Mesothelial cell of epicardium (in vitro differentiated cells): ENCODE measurements at regions not wholly inside any gene's neighbourhood (a gene's known extent, or its start where the extent isn't known, plus 50 kb on each side); places are given as distances from the start of the nearest gene placed in this dataset.

Experiments used
- DNase-seq, 2 experiments: peaks; one replicate each; pipeline ENCODE4 v3.0.0; 2021; ENCODE audit warnings: low spot score in 2 of 2; ENCODE audit not compliant: unreplicated experiment in 2 of 2
- H3K27ac Mint-ChIP-seq: 2 replicates; pipeline ENCODE4 v1.8.0; 2021; ENCODE audit warnings: mixed read lengths
- H3K27me3 Mint-ChIP-seq: 2 replicates; pipeline ENCODE4 v1.8.0; 2021; ENCODE audit warnings: low read depth, mixed read lengths
- H3K36me3 Mint-ChIP-seq: 2 replicates; pipeline ENCODE4 v1.8.0; 2021; ENCODE audit warnings: mixed read lengths
- H3K4me1 Mint-ChIP-seq: 2 replicates; pipeline ENCODE4 v1.8.0; 2021; ENCODE audit warnings: mixed read lengths
- H3K4me3 Mint-ChIP-seq: 2 replicates; pipeline ENCODE4 v1.8.0; 2021; ENCODE audit warnings: mild to moderate bottlenecking, moderate library complexity, mixed read lengths
- H3K9me3 Mint-ChIP-seq: 2 replicates; pipeline ENCODE4 v1.8.0; 2021; ENCODE audit warnings: mixed read lengths
- CTCF ChIP-seq: fragments of 200-600 bp; sonication (generic); IDR thresholded peaks from one replicate; pipeline ENCODE4 v1.5.0; 2021; ENCODE audit warnings: antibody characterized with exemption; ENCODE audit not compliant: unreplicated experiment

GRCh38 chr2:126748188-126748760, 92.3 kb downstream of the GYPC start:
- DNase-seq: no peak
- Mint-ChIP-seq H3K4me3 (no peak overlapping the region), H3K36me3 (no peaks in the 10 kb centered on the region), H3K4me1 (no peaks in the 10 kb centered on the region), H3K9me3 (peaks cover under 1% of the 10 kb centered on the region), H3K27me3 (peaks cover 23% of the 10 kb centered on the region), H3K27ac (no peak overlapping the region)
- no peak for TF ChIP-seq CTCF

GRCh38 chr2:126748929-126749518, 93.1 kb downstream of the GYPC start:
- Mint-ChIP-seq H3K36me3 (no peaks in the 10 kb centered on the region), H3K9me3 (no peaks in the 10 kb centered on the region), H3K4me1 (no peaks in the 10 kb centered on the region), H3K4me3 (no peak overlapping the region), H3K27ac (no peak overlapping the region), H3K27me3 (peaks cover 23% of the 10 kb centered on the region)
- no peak for TF ChIP-seq CTCF
- no peak for DNase-seq

GRCh38 chr2:126749537-126749936, 93.6 kb downstream of the GYPC start:
- no peaks in the 10 kb centered on the region for H3K9me3 Mint-ChIP-seq
- no peak for DNase-seq
- peaks cover 21% of the 10 kb centered on the region for H3K27me3 Mint-ChIP-seq
- no peaks in the 10 kb centered on the region for H3K4me1 Mint-ChIP-seq
- no peak overlapping the region for H3K27ac Mint-ChIP-seq
- no peak for TF ChIP-seq CTCF
- no peaks in the 10 kb centered on the region for H3K36me3 Mint-ChIP-seq
- H3K4me3 Mint-ChIP-seq: no peak overlapping the region

GRCh38 chr2:126750506-126750905, 94.5 kb downstream of the GYPC start:
- Mint-ChIP-seq H3K27ac (no peak overlapping the region), H3K27me3 (peaks cover 21% of the 10 kb centered on the region), H3K4me3 (no peak overlapping the region), H3K36me3 (no peaks in the 10 kb centered on the region), H3K9me3 (no peaks in the 10 kb centered on the region), H3K4me1 (no peaks in the 10 kb centered on the region)
- TF ChIP-seq CTCF: no peak
- DNase-seq: no peak

DNA sequence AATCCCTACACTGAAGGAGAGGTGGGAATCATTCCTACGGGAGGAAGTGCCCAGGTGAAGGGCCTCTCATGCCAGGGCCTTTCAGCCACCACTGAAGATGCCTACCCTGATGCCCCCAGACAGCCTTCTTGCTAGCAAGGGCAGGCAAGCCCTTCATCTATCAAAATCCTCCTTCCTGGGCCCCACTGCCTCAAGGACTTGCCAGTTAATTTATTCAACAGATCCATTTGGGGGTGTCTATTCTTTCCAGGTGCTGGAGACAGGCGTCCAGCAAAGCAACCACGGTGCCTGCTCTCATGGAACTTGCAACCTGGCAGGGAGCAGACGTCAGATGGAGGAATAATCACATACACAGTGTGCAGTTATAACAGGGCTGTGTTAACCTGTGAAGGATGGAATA, 95.5 kb downstream of the GYPC start:
- no peak for TF ChIP-seq CTCF
- peaks cover 21% of the 10 kb centered on the region for H3K27me3 Mint-ChIP-seq
- no peaks in the 10 kb centered on the region for H3K36me3 Mint-ChIP-seq
- DNase-seq: peak in 1 of 2 experiments; percentile 7
- H3K4me3 Mint-ChIP-seq: no peak overlapping the region
- H3K9me3 Mint-ChIP-seq: no peaks in the 10 kb centered on the region
- no peak overlapping the region for H3K27ac Mint-ChIP-seq
- no peaks in the 10 kb centered on the region for H3K4me1 Mint-ChIP-seq
